ENCODE measurements at regions not wholly inside any gene's neighbourhood (a gene's known extent, or its start where the extent isn't known, plus 50 kb on each side); places are given as distances from the start of the nearest gene placed in this dataset.

- Histone ChIP-seq H3K9ac (ENCODE audit: low read length) (no peak overlapping the region), H3K9me3 (ENCODE audit: control insufficient read depth, low read depth, low read length) (no peaks in the 10 kb centered on the region), H3K4me3 (ENCODE audit: low read length) (no peak overlapping the region), H3K36me3 (ENCODE audit: control insufficient read depth, low read depth, low read length) (no peaks in the 10 kb centered on the region), H3K4me1 (ENCODE audit: control insufficient read depth, low read depth, low read length) (no peaks in the 10 kb centered on the region), H3K27me3 (ENCODE audit: control insufficient read depth, insufficient read depth, low read length) (no peaks in the 10 kb centered on the region), H3K27ac (ENCODE audit: low read length) (no peak overlapping the region)
Measured at GRCh38 chr5:40412771-40413170, 266.9 kb upstream of the PTGER4 start.

- Histone ChIP-seq H3K4me3 (ENCODE audit: low read length) (no peak overlapping the region), H3K27ac (ENCODE audit: low read length) (no peak overlapping the region), H3K27me3 (ENCODE audit: control insufficient read depth, insufficient read depth, low read length) (no peaks in the 10 kb centered on the region), H3K9ac (ENCODE audit: low read length) (no peak overlapping the region), H3K36me3 (ENCODE audit: control insufficient read depth, low read depth, low read length) (no peaks in the 10 kb centered on the region), H3K9me3 (ENCODE audit: control insufficient read depth, low read depth, low read length) (no peaks in the 10 kb centered on the region), H3K4me1 (ENCODE audit: control insufficient read depth, low read depth, low read length) (no peaks in the 10 kb centered on the region)
Measured at GRCh38 chr5:40410964-40411635, 268.6 kb upstream of the PTGER4 start.

DNA sequence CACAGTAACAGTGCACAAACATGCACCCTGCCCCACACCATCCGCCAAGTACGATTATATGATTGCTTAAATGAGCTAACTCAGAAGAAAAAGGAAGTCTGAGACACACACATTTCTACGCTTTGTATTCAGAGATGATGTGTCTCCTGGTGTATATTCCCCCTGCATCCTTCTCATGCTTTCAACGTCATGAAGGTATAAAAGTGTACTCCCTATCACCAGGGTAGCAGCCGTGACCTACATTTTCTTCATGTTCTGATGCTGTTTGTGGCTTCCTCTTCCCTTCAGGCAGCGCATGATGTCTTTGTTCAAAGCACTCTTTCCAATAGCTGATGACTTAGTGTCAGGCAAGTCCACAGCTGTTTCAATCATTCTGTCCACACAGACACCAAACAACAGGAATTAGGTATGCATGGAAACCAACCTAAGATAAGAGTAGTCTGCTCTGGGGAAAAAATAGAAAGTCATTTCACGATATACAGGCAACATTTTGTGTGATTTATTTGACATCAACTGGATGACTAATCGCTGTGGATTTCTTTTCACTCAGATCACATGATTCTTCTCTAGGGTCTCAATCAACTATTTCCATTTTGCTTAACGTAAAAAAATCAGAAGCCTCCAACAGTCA is 269.4 kb upstream of the PTGER4 start:
- no peak overlapping the region for H3K4me3 ChIP-seq (ENCODE audit: low read length)
- H3K9me3 ChIP-seq (ENCODE audit: control insufficient read depth, low read depth, low read length), result no peaks in the 10 kb centered on the region
- H3K27ac ChIP-seq (ENCODE audit: low read length), result no peak overlapping the region
- no peak overlapping the region for H3K9ac ChIP-seq (ENCODE audit: low read length)
- H3K4me1 ChIP-seq (ENCODE audit: control insufficient read depth, low read depth, low read length), result no peaks in the 10 kb centered on the region
- no peaks in the 10 kb centered on the region for H3K36me3 ChIP-seq (ENCODE audit: control insufficient read depth, low read depth, low read length)
- H3K27me3 ChIP-seq (ENCODE audit: control insufficient read depth, insufficient read depth, low read length), result no peaks in the 10 kb centered on the region

- Histone ChIP-seq H3K9ac (ENCODE audit: low read length) (no peak overlapping the region), H3K27me3 (ENCODE audit: control insufficient read depth, insufficient read depth, low read length) (no peaks in the 10 kb centered on the region), H3K36me3 (ENCODE audit: control insufficient read depth, low read depth, low read length) (no peaks in the 10 kb centered on the region), H3K4me3 (ENCODE audit: low read length) (no peak overlapping the region), H3K4me1 (ENCODE audit: control insufficient read depth, low read depth, low read length) (no peaks in the 10 kb centered on the region), H3K9me3 (ENCODE audit: control insufficient read depth, low read depth, low read length) (no peaks in the 10 kb centered on the region), H3K27ac (ENCODE audit: low read length) (no peak overlapping the region)
Measured at GRCh38 chr5:40409601-40410000, 270.1 kb upstream of the PTGER4 start.

DNA sequence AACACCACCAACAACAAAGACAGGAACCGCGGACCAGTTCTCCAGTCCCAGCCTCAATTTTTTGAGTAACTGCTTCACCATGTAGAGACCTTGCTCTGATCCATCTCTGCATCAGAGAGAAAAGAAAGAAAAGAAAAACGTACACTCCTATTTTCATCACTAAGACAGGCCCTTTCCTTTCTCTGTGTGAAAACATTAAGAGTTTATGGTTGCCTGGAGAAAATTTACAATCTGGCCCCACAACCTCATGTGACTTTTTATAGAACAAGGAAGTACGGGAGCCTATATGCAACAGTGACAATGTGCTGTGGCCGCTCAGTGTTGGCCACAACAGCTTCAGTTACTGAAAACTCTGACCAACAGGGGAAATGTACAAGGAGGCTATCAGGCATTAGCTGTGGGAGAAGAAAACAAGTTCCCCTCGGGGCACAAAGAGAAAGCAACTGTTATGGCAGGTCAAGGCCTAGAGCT is 272.9 kb upstream of the PTGER4 start:
- Histone ChIP-seq H3K9ac (ENCODE audit: low read length) (no peak overlapping the region), H3K27ac (ENCODE audit: low read length) (no peak overlapping the region), H3K27me3 (ENCODE audit: control insufficient read depth, insufficient read depth, low read length) (no peaks in the 10 kb centered on the region)

GRCh38 chr5:40405996-40406740 is 273.5 kb upstream of the PTGER4 start:
- Histone ChIP-seq H3K9ac (ENCODE audit: low read length) (no peak overlapping the region), H3K36me3 (ENCODE audit: control insufficient read depth, low read depth, low read length) (no peaks in the 10 kb centered on the region), H3K4me3 (ENCODE audit: low read length) (no peak overlapping the region), H3K27me3 (ENCODE audit: control insufficient read depth, insufficient read depth, low read length) (no peaks in the 10 kb centered on the region), H3K27ac (ENCODE audit: low read length) (no peak overlapping the region), H3K9me3 (ENCODE audit: control insufficient read depth, low read depth, low read length) (no peaks in the 10 kb centered on the region), H3K4me1 (ENCODE audit: control insufficient read depth, low read depth, low read length) (no peaks in the 10 kb centered on the region)

More for the DNA sequence above, 272.9 kb upstream of the PTGER4 start:
- Histone ChIP-seq H3K36me3 (ENCODE audit: control insufficient read depth, low read depth, low read length) (no peaks in the 10 kb centered on the region), H3K4me3 (ENCODE audit: low read length) (no peak overlapping the region), H3K9me3 (ENCODE audit: control insufficient read depth, low read depth, low read length) (no peaks in the 10 kb centered on the region), H3K4me1 (ENCODE audit: control insufficient read depth, low read depth, low read length) (no peaks in the 10 kb centered on the region)

GRCh38 chr5:40405230-40405629 is 274.5 kb upstream of the PTGER4 start:
- H3K9ac ChIP-seq (ENCODE audit: low read length), result no peak overlapping the region
- H3K4me3 ChIP-seq (ENCODE audit: low read length), result no peak overlapping the region
- no peak overlapping the region for H3K27ac ChIP-seq (ENCODE audit: low read length)
- H3K9me3 ChIP-seq (ENCODE audit: control insufficient read depth, low read depth, low read length), result no peaks in the 10 kb centered on the region
- H3K36me3 ChIP-seq (ENCODE audit: control insufficient read depth, low read depth, low read length), result no peaks in the 10 kb centered on the region
- no peaks in the 10 kb centered on the region for H3K4me1 ChIP-seq (ENCODE audit: control insufficient read depth, low read depth, low read length)
- H3K27me3 ChIP-seq (ENCODE audit: control insufficient read depth, insufficient read depth, low read length), result no peaks in the 10 kb centered on the region

DNA sequence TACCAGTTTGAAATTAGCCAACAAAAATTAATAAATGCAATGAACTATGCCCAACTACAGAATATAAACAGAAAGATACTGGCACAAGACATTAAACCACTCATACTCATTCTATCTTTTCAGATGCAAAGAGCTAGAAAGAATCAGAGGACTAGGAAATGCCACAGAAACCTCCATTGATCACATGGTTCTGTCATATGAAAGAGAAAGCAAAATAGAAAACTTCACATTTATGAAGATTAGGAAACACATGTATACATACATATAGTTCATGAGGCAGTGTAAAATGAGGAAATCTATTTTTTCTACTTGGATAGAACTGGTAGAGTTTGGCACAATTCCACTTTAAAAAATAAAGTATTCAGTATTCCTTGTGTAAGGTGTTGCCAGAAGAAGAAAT is 275.1 kb upstream of the PTGER4 start:
- Histone ChIP-seq H3K4me1 (ENCODE audit: control insufficient read depth, low read depth, low read length) (no peaks in the 10 kb centered on the region), H3K27ac (ENCODE audit: low read length) (no peak overlapping the region), H3K9me3 (ENCODE audit: control insufficient read depth, low read depth, low read length) (no peaks in the 10 kb centered on the region), H3K27me3 (ENCODE audit: control insufficient read depth, insufficient read depth, low read length) (no peaks in the 10 kb centered on the region), H3K36me3 (ENCODE audit: control insufficient read depth, low read depth, low read length) (no peaks in the 10 kb centered on the region), H3K4me3 (ENCODE audit: low read length) (no peak overlapping the region), H3K9ac (ENCODE audit: low read length) (no peak overlapping the region)

- Histone ChIP-seq H3K27me3 (ENCODE audit: control insufficient read depth, insufficient read depth, low read length) (no peaks in the 10 kb centered on the region), H3K27ac (ENCODE audit: low read length) (no peak overlapping the region), H3K4me1 (ENCODE audit: control insufficient read depth, low read depth, low read length) (no peaks in the 10 kb centered on the region), H3K4me3 (ENCODE audit: low read length) (no peak overlapping the region), H3K9ac (ENCODE audit: low read length) (no peak overlapping the region), H3K36me3 (ENCODE audit: control insufficient read depth, low read depth, low read length) (no peaks in the 10 kb centered on the region), H3K9me3 (ENCODE audit: control insufficient read depth, low read depth, low read length) (no peaks in the 10 kb centered on the region)
Measured at GRCh38 chr5:40402007-40402364, 277.7 kb upstream of the PTGER4 start.

DNA sequence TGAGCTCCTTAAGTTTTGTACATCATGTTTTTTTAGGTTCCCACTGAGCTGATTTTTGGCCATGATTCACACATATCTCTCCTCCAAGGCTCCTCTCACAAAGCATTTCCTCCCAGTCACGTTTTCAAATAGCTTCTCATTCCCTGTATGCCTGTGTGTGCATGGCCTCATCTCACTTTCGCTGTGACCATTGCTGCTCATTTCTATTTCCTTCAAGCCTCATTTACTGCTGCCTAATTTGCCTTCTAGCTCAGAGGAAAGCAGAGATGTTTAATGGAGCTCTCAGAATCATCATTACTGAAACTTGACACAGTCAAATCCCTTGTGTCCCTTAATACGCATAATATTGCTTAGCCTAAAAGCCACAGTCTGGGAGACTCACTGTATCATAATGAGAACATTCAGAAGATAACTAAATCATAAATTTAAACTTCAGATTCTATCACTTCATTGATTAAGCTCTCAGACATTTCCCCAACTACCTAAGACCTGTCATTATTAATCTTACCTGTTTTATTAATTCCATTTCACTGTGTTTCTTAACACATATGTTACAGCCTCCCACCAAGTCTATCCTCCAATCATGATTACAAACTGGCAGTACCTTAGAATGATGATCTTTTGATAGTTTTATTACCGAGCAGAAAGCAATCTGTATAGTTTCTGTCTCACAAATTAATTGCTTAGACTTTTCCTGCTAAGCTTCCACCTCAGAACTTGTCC is 278.3 kb upstream of the PTGER4 start:
- Histone ChIP-seq H3K27ac (ENCODE audit: low read length) (no peak overlapping the region), H3K36me3 (ENCODE audit: control insufficient read depth, low read depth, low read length) (no peaks in the 10 kb centered on the region), H3K27me3 (ENCODE audit: control insufficient read depth, insufficient read depth, low read length) (no peaks in the 10 kb centered on the region), H3K9me3 (ENCODE audit: control insufficient read depth, low read depth, low read length) (no peaks in the 10 kb centered on the region), H3K4me1 (ENCODE audit: control insufficient read depth, low read depth, low read length) (no peaks in the 10 kb centered on the region), H3K4me3 (ENCODE audit: low read length) (no peak overlapping the region), H3K9ac (ENCODE audit: low read length) (no peak overlapping the region)

DNA sequence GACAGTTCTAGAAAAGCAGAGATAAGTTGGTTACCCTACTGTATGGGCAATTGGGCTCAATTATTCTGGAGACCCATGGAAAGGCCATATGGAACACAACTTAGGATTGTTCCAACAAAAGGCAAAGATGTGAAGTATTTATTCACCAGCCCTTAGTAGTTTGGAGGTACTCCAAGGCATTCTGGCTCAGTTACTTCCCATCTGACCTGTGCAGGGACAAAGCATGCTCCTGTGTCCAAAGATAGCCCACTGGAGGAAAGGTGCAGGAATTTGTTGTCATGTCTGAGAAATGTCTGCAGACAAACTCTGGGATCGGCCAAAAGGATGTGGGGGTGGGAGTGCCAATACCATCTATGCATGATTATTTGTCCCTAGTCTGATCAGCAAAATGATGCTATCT is 279.5 kb upstream of the PTGER4 start:
- Histone ChIP-seq H3K4me1 (ENCODE audit: control insufficient read depth, low read depth, low read length) (no peaks in the 10 kb centered on the region), H3K9ac (ENCODE audit: low read length) (no peak overlapping the region), H3K4me3 (ENCODE audit: low read length) (no peak overlapping the region), H3K9me3 (ENCODE audit: control insufficient read depth, low read depth, low read length) (no peaks in the 10 kb centered on the region), H3K27ac (ENCODE audit: low read length) (no peak overlapping the region), H3K36me3 (ENCODE audit: control insufficient read depth, low read depth, low read length) (no peaks in the 10 kb centered on the region), H3K27me3 (ENCODE audit: control insufficient read depth, insufficient read depth, low read length) (no peaks in the 10 kb centered on the region)

All from iPS-18a (cell line).